ENCODE measurements at regions not wholly inside any gene's neighbourhood (a gene's known extent, or its start where the extent isn't known, plus 50 kb on each side); places are given as distances from the start of the nearest gene placed in this dataset.
"Not testable (repeated sequence)": the region's sequence is repeated elsewhere in the genome, so short reads cannot be mapped to it uniquely, and the experiment has no call there.

- DNase-seq (ENCODE audit: low read depth), result no peak
- in situ Hi-C loops (cut with HindIII; ENCODE audit: low sequenced_read_pairs), result no loop called here
- H3K4me3 ChIP-seq (ENCODE audit: low read depth, low read length), result no peak overlapping the region
- TF ChIP-seq, protein P1, sequence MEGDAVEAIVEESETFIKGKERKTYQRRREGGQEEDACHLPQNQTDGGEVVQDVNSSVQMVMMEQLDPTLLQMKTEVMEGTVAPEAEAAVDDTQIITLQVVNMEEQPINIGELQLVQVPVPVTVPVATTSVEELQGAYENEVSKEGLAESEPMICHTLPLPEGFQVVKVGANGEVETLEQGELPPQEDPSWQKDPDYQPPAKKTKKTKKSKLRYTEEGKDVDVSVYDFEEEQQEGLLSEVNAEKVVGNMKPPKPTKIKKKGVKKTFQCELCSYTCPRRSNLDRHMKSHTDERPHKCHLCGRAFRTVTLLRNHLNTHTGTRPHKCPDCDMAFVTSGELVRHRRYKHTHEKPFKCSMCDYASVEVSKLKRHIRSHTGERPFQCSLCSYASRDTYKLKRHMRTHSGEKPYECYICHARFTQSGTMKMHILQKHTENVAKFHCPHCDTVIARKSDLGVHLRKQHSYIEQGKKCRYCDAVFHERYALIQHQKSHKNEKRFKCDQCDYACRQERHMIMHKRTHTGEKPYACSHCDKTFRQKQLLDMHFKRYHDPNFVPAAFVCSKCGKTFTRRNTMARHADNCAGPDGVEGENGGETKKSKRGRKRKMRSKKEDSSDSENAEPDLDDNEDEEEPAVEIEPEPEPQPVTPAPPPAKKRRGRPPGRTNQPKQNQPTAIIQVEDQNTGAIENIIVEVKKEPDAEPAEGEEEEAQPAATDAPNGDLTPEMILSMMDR (IDR thresholded peaks at IDR 0.05; ENCODE audit: low read depth, low read length, missing control alignments), result no peak
These were observed 521.8 kb downstream of the PTPRU start for GRCh38 chr1:29757866-29758780.

DNA sequence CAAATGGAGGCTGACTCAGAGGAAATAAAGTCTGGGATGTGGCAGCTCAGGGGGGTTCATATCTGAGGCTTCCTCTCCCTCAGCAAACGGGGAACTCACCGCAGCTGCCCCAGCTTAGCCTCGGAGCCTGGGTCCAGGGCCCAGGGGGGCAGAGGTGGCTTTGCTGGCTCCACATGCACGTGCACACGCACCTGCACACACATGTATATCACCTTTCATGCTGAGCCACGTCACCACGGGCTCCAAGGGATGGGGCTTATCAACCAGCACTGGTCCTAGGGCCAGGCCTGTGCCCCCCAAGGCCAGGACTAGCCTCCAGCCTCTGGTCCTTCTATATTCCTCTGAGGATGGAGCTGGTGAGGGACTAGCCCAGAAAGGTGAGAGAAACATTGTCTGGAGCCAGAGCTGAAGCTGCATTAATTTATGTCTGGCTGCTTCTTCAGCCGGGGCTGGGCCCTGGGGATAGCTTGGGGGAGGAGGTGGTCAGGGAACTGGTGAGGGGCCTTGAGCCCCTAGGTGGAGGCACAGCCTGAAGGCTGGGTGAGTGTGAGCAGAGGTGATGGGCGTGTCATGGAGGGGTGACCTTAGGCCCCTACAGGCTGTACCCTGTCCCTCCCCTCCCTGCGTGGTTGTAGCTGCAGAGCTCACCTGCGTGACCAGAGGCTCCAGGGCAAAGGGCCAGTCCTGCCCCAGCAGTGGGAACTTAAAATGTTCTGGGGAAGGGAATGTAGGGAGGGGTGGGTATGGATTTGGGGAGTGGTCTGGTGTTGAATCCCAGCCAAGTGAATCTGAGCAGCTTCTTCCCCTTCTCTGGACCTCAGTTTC, 520.8 kb downstream of the PTPRU start:
- no peak for DNase-seq (ENCODE audit: low read depth)
- TF ChIP-seq, protein P1 (IDR thresholded peaks at IDR 0.05; ENCODE audit: low read depth, low read length, missing control alignments), result no peak
- H3K4me3 ChIP-seq (ENCODE audit: low read depth, low read length), result no peak overlapping the region
- in situ Hi-C loops (cut with HindIII; ENCODE audit: low sequenced_read_pairs), result no loop called here

- no peak for DNase-seq (ENCODE audit: low read depth)
- H3K4me3 ChIP-seq (ENCODE audit: low read depth, low read length), result no peak overlapping the region
- TF ChIP-seq, protein P1 (IDR thresholded peaks at IDR 0.05; ENCODE audit: low read depth, low read length, missing control alignments), result no peak
- in situ Hi-C loops (cut with HindIII; ENCODE audit: low sequenced_read_pairs), result no loop called here
These were observed 520.2 kb downstream of the PTPRU start for GRCh38 chr1:29756498-29756897.

DNA sequence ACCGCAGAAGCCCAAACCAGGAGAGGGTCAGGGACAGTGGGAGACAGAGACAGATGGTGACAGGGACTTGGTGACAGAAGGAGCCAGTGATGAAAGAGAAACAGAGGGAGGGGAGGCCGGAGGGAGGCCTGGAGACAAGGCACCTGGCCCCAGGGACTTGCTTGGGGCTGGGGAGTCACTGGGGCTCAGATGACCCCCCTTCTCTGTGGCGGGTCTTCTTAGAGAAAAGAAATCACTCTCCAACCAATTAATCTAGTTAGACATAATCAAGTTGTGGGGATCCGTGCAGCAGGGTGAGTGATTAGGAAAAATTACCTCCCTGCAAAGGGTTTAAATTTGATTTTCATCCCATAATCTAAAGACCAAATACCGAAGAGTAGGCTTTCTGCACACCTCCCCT, 519.8 kb downstream of the PTPRU start:
- TF ChIP-seq, protein P1 (IDR thresholded peaks at IDR 0.05; ENCODE audit: low read depth, low read length, missing control alignments), result no peak
- in situ Hi-C loops (cut with HindIII; ENCODE audit: low sequenced_read_pairs), result no loop called here
- DNase-seq (ENCODE audit: low read depth), result no peak
- H3K4me3 ChIP-seq (ENCODE audit: low read depth, low read length), result no peak overlapping the region

GRCh38 chr1:29755412-29756015, 519.2 kb downstream of the PTPRU start:
- H3K4me3 ChIP-seq (ENCODE audit: low read depth, low read length); in situ Hi-C loops (cut with HindIII; ENCODE audit: low sequenced_read_pairs); DNase-seq (ENCODE audit: low read depth): not testable (repeated sequence)

GRCh38 chr1:29754573-29755375, 518.5 kb downstream of the PTPRU start:
- in situ Hi-C loops (cut with HindIII; ENCODE audit: low sequenced_read_pairs), result no loop called here
- no peak for DNase-seq (ENCODE audit: low read depth)
- no peak overlapping the region for H3K4me3 ChIP-seq (ENCODE audit: low read depth, low read length)
- TF ChIP-seq, protein P1 (IDR thresholded peaks at IDR 0.05; ENCODE audit: low read depth, low read length, missing control alignments), result no peak
